ENCODE measurements at regions not wholly inside any gene's neighbourhood (a gene's known extent, or its start where the extent isn't known, plus 50 kb on each side); places are given as distances from the start of the nearest gene placed in this dataset.

DNA sequence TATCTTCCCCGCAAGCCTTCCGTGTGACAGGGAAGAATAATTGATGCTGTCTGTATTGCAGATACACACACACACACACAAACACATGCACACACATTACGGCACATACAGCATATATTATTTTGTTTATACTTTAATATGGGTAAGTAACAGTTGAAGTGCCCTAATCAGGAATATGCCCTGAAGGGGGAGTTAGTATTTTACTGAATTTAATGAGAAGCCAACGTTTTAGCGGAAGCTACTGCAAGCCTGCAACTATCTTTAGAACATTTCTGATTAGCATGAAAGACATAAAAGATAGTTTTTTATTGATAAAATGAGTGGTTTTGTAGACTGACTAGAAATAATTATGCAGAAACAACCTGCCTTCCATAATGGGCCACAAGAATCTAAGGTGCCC lies 296.6 kb upstream of the SLCO3A1 start:
- DNase-seq (ENCODE audit: low spot score), result no peak

DNA sequence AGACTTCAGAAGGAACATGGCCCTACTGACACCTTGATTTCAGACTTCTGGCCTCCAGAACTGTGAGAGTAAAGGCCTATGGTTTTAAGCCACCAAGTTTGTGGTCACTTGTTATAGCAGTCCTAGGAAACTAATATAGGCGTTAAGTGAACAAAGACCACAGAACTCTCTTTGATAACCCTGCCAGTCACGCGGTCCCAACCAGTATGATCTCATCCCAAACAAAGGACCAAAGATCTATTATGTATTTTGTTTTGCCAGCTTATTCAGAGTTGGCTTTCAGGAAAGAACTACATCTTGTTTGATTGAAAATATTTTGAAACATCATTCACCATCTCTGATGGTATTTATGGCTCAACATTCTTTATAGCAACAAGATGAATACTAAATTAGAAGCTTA lies 294.4 kb upstream of the SLCO3A1 start:
- peak; percentile 77 for DNase-seq (ENCODE audit: low spot score)

DNA sequence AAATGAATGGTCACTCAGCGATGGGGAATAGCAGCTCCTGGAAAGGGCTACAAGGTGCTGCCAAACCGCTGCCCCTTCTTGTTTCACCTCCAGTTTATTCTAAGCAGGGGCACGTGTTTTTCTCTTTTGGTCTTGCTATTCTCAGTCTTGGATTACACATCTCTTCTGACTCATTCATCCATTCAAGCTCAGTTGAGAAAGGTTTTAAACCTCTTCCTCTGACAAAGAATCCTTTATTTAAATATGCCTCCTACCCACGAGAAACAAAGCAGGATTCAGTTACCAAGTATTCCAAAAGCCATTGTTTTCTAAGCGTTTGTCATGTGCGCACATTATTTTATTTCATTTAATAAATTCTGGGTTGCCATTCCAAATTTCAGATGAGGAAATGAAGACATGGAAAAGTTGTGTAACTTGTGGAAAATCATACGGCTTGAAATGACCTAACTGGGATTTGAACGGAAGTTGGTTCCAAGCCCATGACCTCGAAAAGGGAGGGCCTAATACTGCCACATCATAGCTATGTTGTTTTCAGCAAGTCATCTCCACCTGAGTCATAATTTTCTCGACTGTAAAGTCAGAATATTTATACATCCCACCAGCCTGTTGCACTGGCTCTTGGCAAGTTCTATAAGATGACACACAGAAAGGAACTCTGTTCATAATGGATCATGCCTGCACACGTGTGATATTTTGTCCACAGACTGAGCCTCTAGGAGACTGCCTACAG lies 292.0 kb upstream of the SLCO3A1 start:
- DNase-seq (ENCODE audit: low spot score), result peak; percentile 25

DNA sequence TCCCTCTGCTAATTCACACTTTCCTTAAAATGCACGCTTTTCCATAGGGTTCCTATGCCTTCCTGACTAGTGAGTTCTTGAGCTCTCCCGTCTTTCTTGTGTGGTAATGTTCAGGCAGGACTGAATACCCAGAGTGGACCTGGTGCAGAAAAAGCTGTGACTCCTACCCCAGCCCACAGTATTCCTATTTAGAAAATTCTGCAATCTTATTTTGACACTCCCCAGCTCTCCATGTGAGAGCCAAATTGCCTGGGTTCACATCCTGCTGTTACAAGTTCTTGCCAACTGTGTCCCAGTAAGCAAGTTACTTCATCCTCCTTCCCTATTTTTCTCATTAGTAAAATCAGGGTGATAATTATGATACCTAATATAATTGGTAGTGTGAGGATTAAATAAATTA lies 290.8 kb upstream of the SLCO3A1 start:
- DNase-seq (ENCODE audit: low spot score), result no peak

DNA sequence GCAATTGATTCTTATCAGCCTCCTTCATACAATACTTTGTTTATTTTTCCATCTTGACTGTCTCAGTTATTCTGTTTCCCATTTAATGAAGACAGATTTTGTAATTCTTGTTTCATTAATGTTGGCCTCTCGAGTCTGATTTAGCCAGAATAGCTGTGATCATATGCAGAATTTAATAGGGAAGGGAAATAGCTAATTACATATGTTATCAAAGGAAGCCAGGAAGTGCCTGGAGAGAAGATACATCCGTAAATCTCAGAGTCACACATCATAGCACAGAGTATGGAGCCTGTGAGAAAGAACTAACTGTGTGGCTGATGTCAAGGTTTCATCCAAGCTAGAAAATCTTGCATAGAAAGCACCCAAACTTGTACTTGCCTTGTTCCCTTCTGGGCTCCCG lies 288.9 kb upstream of the SLCO3A1 start:
- DNase-seq (ENCODE audit: low spot score), result no peak

DNA sequence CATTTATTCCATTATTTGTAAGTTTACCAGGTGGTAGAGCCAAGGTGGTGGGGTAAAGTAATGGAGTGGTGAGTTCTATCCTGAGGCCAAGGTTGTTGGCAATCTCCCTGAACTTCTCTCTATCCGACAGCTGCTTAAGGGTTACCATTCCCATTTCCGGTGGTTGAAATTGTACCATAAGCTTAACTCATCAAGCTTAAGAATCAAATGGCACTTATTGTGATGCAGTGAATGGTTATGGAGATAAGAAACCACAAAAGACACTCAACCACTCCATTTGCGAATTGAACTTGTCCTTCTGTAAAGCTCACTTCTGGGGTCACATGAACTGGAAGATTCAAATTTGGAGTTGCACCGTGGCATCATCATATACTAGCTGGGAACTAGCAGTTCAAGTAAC lies 287.4 kb upstream of the SLCO3A1 start:
- DNase-seq (ENCODE audit: low spot score), result no peak

DNA sequence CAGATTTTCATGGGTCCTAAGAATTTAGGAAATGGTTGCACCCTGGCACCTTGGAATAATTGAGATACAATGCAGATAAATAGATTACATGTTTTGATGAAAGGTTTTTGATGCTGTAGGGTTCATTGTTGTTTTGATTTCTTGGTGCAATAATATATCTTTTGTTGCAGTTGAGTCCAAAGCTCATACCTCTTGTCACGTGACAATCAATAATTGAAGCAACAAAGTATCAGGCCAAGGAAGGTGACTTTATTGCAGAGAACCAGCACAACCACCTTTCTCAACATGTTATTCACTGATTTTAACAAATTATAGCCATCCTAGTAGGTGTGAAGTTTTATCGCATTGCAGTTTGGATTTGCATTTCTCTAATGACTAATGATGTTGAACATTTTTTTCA lies 285.5 kb upstream of the SLCO3A1 start:
- DNase-seq (ENCODE audit: low spot score), result no peak

DNA sequence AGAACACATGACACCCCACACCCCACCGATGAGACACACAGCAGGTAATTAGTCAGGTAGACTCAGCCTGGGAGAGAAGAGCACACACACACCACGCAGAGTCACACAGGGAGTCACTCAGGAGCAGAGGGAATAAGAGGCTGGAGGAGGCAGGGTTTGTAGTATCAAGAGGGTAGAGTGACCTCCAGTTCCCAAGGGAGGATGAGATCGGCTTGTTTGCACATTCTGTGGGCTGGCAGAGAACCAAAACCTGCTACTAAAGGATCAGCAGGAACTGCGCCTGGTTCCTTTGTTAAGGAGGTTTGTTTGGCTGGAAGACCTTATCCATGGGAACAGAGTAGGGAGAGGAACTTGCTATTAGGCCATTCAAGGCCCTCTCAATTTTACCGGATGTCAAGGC lies 281.4 kb upstream of the SLCO3A1 start:
- no peak for DNase-seq (ENCODE audit: low spot score)

DNA sequence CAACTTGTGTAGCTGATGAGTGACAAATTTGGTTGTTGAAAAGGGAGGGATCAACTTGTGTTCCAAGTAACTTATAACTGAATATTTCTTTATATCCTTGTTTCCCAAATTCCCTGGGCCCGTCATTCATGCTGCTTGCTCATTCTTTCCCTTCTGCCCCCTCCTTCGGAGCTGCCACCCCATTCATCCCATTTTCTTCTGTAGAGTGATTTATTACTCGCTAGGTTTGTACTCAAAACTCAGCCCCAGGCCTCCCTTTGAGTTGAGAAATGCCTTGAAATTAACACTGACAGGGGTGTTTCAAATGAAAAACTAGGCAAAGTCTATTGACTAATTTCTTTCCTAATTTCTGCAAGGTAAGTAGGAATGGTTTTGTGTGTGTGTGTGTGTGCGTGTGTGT lies 277.4 kb upstream of the SLCO3A1 start:
- no peak for DNase-seq (ENCODE audit: low spot score)

DNA sequence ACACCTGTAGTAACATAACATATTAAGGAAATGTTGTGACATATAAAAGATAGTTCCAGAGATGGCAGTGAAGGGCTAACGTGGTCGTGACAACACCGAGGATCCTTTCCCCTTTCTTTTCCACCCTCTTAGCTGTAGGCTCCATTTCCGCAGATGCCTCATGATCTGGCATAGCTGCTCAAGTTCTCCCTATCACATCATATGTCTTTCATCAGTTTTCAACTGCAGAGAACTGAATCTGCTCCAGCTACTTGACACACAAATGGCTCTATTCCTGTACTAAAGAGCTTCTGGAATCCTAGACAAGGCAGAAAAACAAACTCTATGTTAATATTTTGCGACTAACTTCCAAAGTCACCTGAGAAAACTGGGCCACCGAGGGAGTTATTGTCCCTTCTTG lies 275.0 kb upstream of the SLCO3A1 start:
- no peak for DNase-seq (ENCODE audit: low spot score)

DNA sequence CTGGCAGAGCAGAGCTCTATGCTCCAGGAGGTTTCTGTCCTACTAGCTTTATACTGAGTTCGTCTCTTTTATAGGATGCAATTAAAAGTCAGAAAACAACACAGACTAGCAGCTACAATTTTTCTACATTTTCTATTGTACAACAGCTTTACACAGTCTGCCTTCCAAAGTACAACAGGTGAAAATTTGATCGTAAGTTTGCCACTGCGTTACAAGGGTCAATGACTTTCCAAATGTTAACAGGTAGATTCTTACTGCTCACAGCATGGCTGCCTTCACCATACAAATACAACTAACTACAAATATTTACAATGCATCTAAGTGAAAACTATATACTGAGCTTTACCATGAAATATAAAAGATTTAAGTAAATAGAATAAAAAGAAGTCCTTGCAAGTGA lies 268.6 kb upstream of the SLCO3A1 start:
- no peak for DNase-seq (ENCODE audit: low spot score)

DNA sequence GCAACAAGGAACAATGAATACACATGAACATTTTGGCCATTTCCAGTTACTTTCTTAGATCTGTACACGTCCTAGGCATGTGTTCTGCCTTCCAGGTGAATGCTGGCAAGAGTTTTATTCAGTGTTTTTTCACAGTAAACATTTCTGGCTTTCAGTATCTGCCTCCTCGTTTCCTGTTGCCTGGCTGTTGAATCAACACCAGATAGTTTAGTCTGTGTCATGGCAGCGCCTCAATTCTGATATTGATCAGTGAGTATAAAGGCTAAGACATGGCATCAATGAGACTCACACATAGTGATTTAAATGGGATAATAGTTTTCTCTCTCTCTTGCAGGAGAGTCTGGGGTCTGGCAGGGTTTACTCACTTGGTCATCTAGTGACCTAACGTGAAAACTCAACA lies 266.9 kb upstream of the SLCO3A1 start:
- DNase-seq (ENCODE audit: low spot score), result no peak

DNA sequence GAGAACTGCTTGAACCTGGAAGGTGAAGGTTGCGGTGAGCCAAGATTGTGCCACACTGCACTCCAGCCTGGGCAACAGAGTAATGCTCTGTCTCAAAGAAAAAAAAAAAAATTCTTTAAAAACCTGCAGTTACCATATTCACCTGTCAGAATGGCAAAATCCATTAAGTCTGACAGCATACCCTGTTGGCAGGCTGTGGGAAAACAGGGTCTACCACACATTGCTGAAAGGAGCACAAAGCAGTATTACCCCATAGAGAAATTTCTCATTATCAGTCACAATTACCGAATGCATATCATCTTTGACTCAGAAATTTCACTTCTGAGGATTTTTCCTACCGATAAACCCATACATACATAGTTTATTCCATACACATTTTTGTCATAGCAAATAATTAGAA lies 264.1 kb upstream of the SLCO3A1 start:
- no peak for DNase-seq (ENCODE audit: low spot score)

DNA sequence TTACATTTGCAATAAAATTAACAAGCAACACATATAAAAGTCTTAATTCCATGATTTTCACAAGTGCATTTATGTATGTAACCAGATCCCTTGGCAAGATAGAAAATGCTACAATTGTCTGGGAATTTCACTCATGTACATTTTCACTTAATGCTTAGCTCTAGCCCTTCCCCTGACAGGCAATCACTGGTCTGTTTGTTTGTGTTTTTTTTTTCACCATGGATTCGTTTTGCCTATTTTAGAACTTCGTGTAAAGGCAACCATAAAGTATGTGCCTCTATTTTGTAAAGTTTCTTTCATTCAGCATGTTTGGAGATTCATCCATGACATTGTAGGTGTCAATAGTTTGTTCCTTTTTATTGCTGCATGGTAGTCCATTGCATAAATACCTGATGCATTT lies 260.9 kb upstream of the SLCO3A1 start:
- no peak for DNase-seq (ENCODE audit: low spot score)

DNA sequence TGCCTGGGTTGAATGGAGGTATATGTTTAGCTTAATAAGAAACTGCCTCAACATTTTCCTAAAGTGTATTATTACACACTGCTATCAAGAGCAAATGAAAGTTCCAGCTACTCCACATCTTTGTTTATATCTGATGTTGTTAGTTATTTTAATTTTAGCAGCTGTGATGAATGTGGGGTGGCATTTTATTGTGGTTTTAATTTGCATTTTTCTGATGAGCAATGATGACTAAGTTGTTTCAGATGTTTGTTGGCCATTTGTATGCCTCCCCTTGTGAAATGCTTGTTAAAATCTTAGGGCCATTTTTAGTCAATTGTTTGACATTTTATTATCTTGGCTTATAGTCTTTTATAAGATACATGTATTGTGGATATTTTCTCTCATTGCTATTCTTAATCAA lies 260.4 kb upstream of the SLCO3A1 start:
- DNase-seq (ENCODE audit: low spot score), result peak; percentile 28

DNA sequence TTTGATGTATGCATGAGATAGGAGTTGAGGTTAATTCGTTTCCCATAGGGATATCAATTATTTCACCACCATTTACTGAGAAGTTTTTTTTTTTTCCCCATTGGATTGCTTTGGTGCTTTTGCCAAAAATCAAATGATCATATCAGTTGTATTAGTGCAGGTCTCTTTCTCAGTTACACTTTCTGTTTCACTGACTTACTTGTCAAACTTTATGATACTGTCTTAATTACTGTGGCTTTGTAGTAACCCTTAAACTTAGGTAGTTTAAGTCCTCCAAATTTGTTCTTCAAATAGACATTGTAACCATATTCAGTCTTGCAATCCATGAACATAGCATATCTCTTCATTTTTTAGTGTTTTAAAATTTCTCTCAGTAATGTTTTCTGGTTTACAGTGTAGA lies 259.9 kb upstream of the SLCO3A1 start:
- no peak for DNase-seq (ENCODE audit: low spot score)

DNA sequence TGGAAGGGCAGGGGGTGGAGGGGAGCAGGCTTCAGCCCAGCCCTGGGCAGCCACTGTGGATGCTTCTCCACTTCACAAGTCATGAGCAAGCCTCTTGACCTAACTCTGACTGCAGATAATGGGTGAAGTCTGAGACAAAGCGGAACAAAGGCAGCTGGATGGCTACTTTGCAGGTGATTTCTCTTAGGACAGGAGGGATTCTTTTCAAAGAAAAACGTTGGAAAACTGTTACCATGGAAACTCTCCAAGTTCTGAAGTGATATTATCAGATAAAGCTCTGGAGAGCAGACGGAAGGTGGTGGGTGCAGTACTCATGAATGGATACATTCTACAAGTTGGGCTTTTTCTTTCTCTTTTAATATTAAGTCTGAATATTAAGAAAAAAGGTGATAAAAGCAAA lies 254.2 kb upstream of the SLCO3A1 start:
- no peak for DNase-seq (ENCODE audit: low spot score)

DNA sequence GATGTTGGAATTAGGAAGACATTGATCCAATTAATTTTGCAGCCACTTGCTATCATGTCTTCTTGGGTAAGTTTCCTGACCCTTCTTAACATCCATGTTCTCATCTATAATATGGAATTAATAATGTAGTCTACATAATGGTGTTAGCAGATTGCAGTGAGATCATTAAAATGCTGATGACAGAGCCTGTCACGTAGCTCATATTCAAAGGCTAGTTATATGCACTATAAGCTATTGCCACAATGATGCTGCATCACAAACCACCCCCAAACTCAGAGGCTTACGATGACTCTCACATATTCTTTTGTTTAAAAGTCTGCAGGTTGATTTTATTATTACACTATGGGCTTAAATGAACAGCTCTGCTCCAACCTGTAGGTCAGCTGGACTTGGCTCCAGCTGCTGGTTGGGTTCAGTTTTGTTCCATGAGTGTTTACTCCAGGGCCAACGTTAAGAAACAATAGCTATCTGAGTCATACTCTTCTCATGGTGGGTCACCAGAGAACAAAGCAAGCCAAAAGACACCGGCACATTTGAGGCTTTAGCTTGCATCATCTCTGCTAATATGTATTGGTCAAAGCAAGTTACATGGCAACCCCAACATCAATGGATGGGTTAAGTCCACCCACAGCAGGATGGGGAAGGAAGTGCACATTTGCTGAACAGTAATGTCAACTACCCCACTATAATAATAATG lies 250.0 kb upstream of the SLCO3A1 start:
- peak; percentile 95 for DNase-seq (ENCODE audit: low spot score)

DNA sequence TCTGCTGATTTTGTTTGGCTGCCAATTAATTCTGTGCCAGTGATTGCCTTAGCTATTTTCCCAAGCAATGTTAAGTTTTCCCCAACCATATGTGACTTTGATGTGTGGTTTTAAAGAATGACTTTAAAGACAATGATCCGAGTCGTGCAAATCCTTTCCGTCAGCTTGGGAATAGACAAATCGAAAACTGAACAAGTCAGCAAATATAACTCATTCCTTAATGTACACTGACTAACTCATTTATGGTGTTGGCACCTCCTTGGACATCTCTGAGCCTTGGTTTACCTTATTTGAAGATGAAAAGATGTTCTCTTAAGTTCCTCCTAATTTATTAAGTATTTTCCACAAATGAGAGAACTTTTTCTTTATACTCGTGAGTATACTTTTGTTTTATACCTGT lies 249.4 kb upstream of the SLCO3A1 start:
- no peak for DNase-seq (ENCODE audit: low spot score)

DNA sequence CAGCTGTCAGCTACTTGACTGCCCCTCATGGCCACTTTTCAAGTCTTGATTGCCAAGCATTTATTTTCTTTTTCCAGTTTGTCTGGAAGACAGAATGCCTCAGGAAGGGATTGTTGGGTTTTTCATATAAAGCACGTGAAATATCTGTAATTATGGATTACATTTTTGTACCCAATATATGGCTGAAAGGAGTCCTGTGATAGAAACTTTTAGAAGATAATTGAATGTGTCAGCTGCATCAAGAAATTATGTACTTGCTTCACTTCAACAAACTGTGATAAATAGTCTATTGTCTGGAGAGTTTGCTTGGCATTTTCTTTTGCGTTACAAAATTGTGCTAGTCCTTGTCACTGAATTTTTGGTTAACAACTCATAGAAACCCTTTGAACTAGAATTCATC lies 247.9 kb upstream of the SLCO3A1 start:
- DNase-seq (ENCODE audit: low spot score), result no peak

DNA sequence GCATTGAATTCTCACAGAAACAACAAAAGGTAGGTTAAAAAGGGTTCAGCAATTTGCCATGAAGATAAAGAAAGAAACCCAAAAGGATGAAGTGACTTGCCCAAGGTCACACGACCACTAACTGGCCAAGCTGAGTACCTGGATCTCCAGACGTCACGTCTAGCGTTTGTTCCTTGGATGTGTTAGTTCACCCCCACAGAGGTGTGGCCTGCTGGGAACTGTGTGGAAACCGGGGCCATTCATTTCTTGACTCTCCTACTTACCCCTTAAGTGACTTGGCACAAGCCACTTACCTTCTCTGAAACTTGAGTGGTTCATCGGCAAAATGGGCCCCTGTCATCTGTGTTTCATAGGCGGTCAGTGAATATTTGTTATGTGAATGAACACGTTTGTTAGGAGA lies 244.3 kb upstream of the SLCO3A1 start:
- no peak for DNase-seq (ENCODE audit: low spot score)

DNA sequence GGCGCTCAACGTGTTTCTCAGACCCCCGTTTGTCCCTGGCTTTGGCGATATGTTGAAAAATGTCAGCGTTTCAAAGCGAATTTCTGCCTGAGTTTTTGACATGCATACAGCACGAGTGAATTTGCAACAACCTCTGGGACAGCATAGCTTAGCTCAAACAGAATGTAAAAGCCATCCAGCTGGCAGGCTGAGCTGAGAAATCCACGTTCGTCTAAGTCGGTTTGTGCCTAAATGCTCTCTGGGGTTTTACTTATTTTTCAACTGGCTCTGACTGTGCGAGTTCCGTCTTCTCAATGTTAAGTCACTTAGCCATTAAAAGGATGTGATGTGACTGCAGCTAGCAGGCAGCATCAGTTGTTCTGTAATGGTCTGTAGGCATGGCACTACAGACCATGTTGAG lies 243.5 kb upstream of the SLCO3A1 start:
- no peak for DNase-seq (ENCODE audit: low spot score)

DNA sequence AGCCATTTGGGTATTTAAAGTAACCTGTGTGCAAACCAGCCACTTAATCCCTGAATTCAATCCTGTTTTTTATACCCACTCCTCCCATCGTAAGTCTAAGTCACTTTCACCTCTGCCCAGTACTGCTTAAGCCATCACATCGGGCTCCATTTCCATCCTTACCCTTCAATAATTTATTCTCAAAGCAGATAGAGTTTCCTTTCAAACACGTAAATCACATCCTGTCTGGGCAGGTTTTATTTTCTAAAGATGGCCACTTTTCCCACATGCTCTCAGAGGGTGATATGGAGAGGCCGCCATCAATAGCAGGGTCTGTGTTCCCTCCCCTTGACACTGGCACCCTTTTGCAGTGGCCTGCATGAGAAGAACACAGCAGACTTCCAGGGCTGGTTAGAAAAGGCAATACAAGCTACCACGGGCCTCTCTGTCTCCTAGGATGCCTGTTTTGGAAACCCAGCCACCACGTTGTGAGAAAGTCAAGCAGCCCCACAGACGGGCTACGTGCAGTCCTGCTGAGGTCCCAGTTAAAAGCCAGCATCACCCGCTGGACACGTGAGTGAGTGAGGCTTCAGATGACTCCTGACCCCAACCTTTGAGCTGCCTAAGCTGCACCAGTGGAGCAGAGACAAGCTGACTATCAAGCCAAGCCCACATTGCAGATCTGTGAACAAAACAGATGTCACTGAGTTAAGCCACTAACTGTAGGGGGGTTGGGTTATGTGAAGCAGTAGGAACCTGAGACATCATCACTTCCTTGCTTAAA lies 241.8 kb upstream of the SLCO3A1 start:
- no peak for DNase-seq (ENCODE audit: low spot score)

All from SW480 (cell line).